IMR-90 (cell line): ENCODE measurements at regions not wholly inside any gene's neighbourhood (a gene's known extent, or its start where the extent isn't known, plus 50 kb on each side); places are given as distances from the start of the nearest gene placed in this dataset.

ENCODE experiments used
- ATAC-seq: fragments of 200-7000 bp; cut with Tn5 transposase; 2 replicates; pipeline ENCODE4 v1.9.1; 2020; ENCODE audit warnings: low read depth, mild to moderate bottlenecking, moderate library complexity
- BruUV-seq: library from RNA; stranded (reverse); fragments of 400-500 nt; replicated peaks from 2 replicates; lab custom pipeline; 2021; lab: Mats Ljungman, UMichigan
- CTCF ChIA-PET: fragments of 300-600 bp; formaldehyde crosslinking; extraction: SDS; loops from one replicate; lab custom pipeline; 2021; ENCODE audit warnings: antibody characterized with exemption; lab: Yijun Ruan, JAX
- POLR2A ChIA-PET: fragments of 300-600 bp; sonication (Branson Sonifier 250); formaldehyde crosslinking; loops from one replicate; lab custom pipeline; 2022; ENCODE audit warnings: antibody characterized with exemption; ENCODE audit not compliant: unreplicated experiment; lab: Charles Lee
- DNase-seq: peaks from one replicate; pipeline ENCODE4 v3.0.0; 2013
- H2AFZ ChIP-seq: replicated peaks from 2 replicates; pipeline ENCODE3; 2013; ENCODE audit warnings: low read length, mild to moderate bottlenecking; ENCODE audit not compliant: poor library complexity
- H2AK5ac ChIP-seq: 2 replicates; pipeline ENCODE4 v1.6.1; 2013; ENCODE audit warnings: low read depth, low read length, inconsistent platforms
- H2AK9ac ChIP-seq: replicated peaks from 2 replicates; pipeline ENCODE3; 2013; ENCODE audit warnings: mild to moderate bottlenecking, low read depth, low read length, moderate library complexity; ENCODE audit not compliant: poor library complexity
- H2BK120ac ChIP-seq: 2 replicates; pipeline ENCODE4 v1.6.1; 2013; ENCODE audit warnings: low read depth, low read length, inconsistent platforms
- H2BK15ac ChIP-seq: 3 replicates; pipeline ENCODE4 v1.6.1; 2013; ENCODE audit warnings: low read depth, low read length, inconsistent platforms
- H2BK20ac ChIP-seq: 2 replicates; pipeline ENCODE4 v1.6.1; 2013; ENCODE audit warnings: low read depth, mild to moderate bottlenecking, inconsistent platforms, low read length, moderate library complexity
- H2BK5ac ChIP-seq: 2 replicates; pipeline ENCODE4 v1.6.1; 2013; ENCODE audit warnings: mild to moderate bottlenecking, low read depth, low read length, inconsistent platforms; ENCODE audit not compliant: poor library complexity, severe bottlenecking
- H3K14ac ChIP-seq: replicated peaks from 2 replicates; pipeline ENCODE4 v1.6.1; 2013; ENCODE audit warnings: low read depth, low read length, inconsistent platforms
- H3K18ac ChIP-seq: 2 replicates; pipeline ENCODE4 v1.6.1; 2013; ENCODE audit warnings: low read depth, low read length, control low read depth
- H3K23ac ChIP-seq: 2 replicates; pipeline ENCODE4 v1.6.1; 2013; ENCODE audit warnings: low read depth, low read length, inconsistent platforms
- H3K27ac ChIP-seq: 2 replicates; pipeline ENCODE4 v1.5.1; 2013; ENCODE audit warnings: mild to moderate bottlenecking, control low read depth, low read length; ENCODE audit not compliant: insufficient read depth
- H3K27me3 ChIP-seq: 2 replicates; pipeline ENCODE4 v1.6.1; 2013; ENCODE audit warnings: low read length; ENCODE audit not compliant: control insufficient read depth, insufficient read depth
- H3K36me3 ChIP-seq: 2 replicates; pipeline ENCODE4 v1.6.1; 2013; ENCODE audit warnings: low read length, mixed read lengths; ENCODE audit not compliant: control insufficient read depth, insufficient read depth
- H3K4ac ChIP-seq: 2 replicates; pipeline ENCODE4 v1.6.1; 2013; ENCODE audit warnings: low read depth, low read length, inconsistent platforms
- H3K4me1 ChIP-seq: 2 replicates; pipeline ENCODE4 v1.6.1; 2013; ENCODE audit warnings: low read length, mixed read lengths; ENCODE audit not compliant: control insufficient read depth, insufficient read depth
- H3K4me2 ChIP-seq: 2 replicates; pipeline ENCODE4 v1.6.1; 2013; ENCODE audit warnings: low read depth, mild to moderate bottlenecking, control low read depth, low read length, moderate library complexity
- H3K4me3 ChIP-seq: 2 replicates; pipeline ENCODE4 v1.5.1; 2013; ENCODE audit warnings: low read depth, mild to moderate bottlenecking, control low read depth, low read length, moderate library complexity; ENCODE audit not compliant: insufficient read depth
- H3K56ac ChIP-seq: 2 replicates; pipeline ENCODE4 v1.6.1; 2013; ENCODE audit warnings: low read length, inconsistent platforms; ENCODE audit not compliant: insufficient read depth; ENCODE audit errors: extremely low read depth
- H3K79me1 ChIP-seq, 2 experiments: 2 replicates each; pipeline ENCODE4 v1.6.1; 2013; ENCODE audit warnings: low read length in 2 of 2, inconsistent platforms in 1 of 2, low read depth in 1 of 2
- H3K9ac ChIP-seq: 2 replicates; pipeline ENCODE4 v1.6.1; 2013; ENCODE audit warnings: low read depth, low read length, control low read depth
- H3K9me1 ChIP-seq: 2 replicates; pipeline ENCODE4 v1.6.1; 2013; ENCODE audit warnings: low read length, inconsistent platforms; ENCODE audit not compliant: insufficient read depth
- H3K9me3 ChIP-seq: 2 replicates; pipeline ENCODE4 v1.6.1; 2013; ENCODE audit warnings: low read length; ENCODE audit not compliant: control insufficient read depth, insufficient read depth
- H4K20me1 ChIP-seq: 2 replicates; pipeline ENCODE4 v1.6.1; 2013; ENCODE audit warnings: low read length, inconsistent platforms; ENCODE audit not compliant: insufficient read depth
- H4K5ac ChIP-seq: 2 replicates; pipeline ENCODE4 v1.6.1; 2013; ENCODE audit warnings: mild to moderate bottlenecking, low read depth, low read length, control low read depth
- H4K8ac ChIP-seq, 2 experiments: 2 replicates each; pipeline ENCODE4 v1.6.1; 2013; ENCODE audit warnings: low read depth in 2 of 2, low read length in 2 of 2, control low read depth in 1 of 2, inconsistent platforms in 1 of 2
- H4K91ac ChIP-seq: 2 replicates; pipeline ENCODE4 v1.6.1; 2013; ENCODE audit warnings: low read depth, low read length, inconsistent platforms; ENCODE audit not compliant: insufficient read depth
- CHD1 ChIP-seq: IDR thresholded peaks from 2 replicates; pipeline ENCODE4 v1.6.1; 2012; ENCODE audit warnings: low read depth, low read length, improper control_type of control experiment
- FOS ChIP-seq: fragments of 150-350 bp; IDR thresholded peaks from 2 replicates; pipeline ENCODE4 v1.6.1; 2016; ENCODE audit warnings: low read depth, low read length
- MAFK ChIP-seq: IDR thresholded peaks from 2 replicates; pipeline ENCODE4 v1.6.1; 2012; ENCODE audit warnings: low read depth, low read length, improper control_type of control experiment
- MAZ ChIP-seq: IDR thresholded peaks from 2 replicates; pipeline ENCODE4 v1.6.1; 2012; ENCODE audit warnings: low read depth, mild to moderate bottlenecking, low read length, improper control_type of control experiment, moderate library complexity, borderline replicate concordance
- NFE2L2 ChIP-seq: fragments of 150-350 bp; IDR thresholded peaks from 2 replicates; pipeline ENCODE4 v1.6.1; 2016; ENCODE audit warnings: low read depth, mild to moderate bottlenecking, low read length
- POLR2A ChIP-seq: IDR thresholded peaks from 2 replicates; pipeline ENCODE4 v1.6.1; 2012; ENCODE audit warnings: mild to moderate bottlenecking, low read depth, low read length
- SMC3 ChIP-seq: fragments of 150-350 bp; IDR thresholded peaks from 2 replicates; pipeline ENCODE4 v1.6.1; 2016; ENCODE audit warnings: low read depth, mild to moderate bottlenecking, antibody characterized with exemption, low read length, moderate library complexity
- USF2 ChIP-seq: fragments of 150-350 bp; IDR thresholded peaks from 2 replicates; pipeline ENCODE4 v1.6.1; 2017; ENCODE audit warnings: mild to moderate bottlenecking, antibody characterized with exemption, low read length, low read depth
- WGBS, 2 experiments: methylation state at CpG; one replicate each; pipeline versions ENCODE4 v1.1.5 to v1.1.7; 2013; ENCODE audit warnings: missing lambda C conversion rate in 2 of 2; ENCODE audit not compliant: insufficient read length in 1 of 2; ENCODE audit errors: extremely low coverage in 2 of 2; 5-methylcytosine and 5-hydroxymethylcytosine counted together
- dilution Hi-C: fragments of 300-500 bp; cut with HindIII; formaldehyde crosslinking; loops from one replicate; pipeline ENCODE4 v1.14.3; 2018; ENCODE audit warnings: low sequenced_read_pairs; ENCODE audit not compliant: unreplicated experiment
- in situ Hi-C: fragments of 300-500 bp; cut with MboI; formaldehyde crosslinking; loops from 3 replicates; pipeline ENCODE4 v1.14.3; 2019; ENCODE audit warnings: low sequenced_read_pairs, inconsistent platforms, mixed read lengths
- intact Hi-C: fragments of 100-400 bp; cut with micrococcal nuclease; formaldehyde crosslinking; loops from 2 replicates; pipeline ENCODE4 v1.10.0; 2022
- TF ChIP-seq, protein P1 (sequence below): fragments of 150-350 bp; IDR thresholded peaks from 2 replicates; pipeline ENCODE4 v1.6.1; 2016; ENCODE audit warnings: low read depth, mild to moderate bottlenecking, low read length, moderate library complexity, borderline replicate concordance

GRCh38 chr18:5618047-5618688 lies 74.4 kb upstream of the EPB41L3 start:
- dilution Hi-C loops, result no loop called here
- H3K9me1 ChIP-seq, result no peaks in the 10 kb centered on the region
- no peak overlapping the region for H3K27ac ChIP-seq
- TF ChIP-seq POLR2A, result no peak
- no peak for TF ChIP-seq FOS
- TF ChIP-seq MAZ, result no peak
- no peak for TF ChIP-seq MAFK
- no peak for TF ChIP-seq SMC3
- no peak for TF ChIP-seq CHD1
- TF ChIP-seq USF2, result no peak
- no peak for TF ChIP-seq NFE2L2
- TF ChIP-seq, protein P1, sequence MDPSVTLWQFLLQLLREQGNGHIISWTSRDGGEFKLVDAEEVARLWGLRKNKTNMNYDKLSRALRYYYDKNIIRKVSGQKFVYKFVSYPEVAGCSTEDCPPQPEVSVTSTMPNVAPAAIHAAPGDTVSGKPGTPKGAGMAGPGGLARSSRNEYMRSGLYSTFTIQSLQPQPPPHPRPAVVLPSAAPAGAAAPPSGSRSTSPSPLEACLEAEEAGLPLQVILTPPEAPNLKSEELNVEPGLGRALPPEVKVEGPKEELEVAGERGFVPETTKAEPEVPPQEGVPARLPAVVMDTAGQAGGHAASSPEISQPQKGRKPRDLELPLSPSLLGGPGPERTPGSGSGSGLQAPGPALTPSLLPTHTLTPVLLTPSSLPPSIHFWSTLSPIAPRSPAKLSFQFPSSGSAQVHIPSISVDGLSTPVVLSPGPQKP, result no peak
- no peak overlapping the region for H2BK5ac ChIP-seq
- no peak overlapping the region for H3K14ac ChIP-seq
- WGBS, 2 experiments, result 100% methylated on average over 1 of the region's 6 CpGs; no CpG with 5 or more reads in 1 of the 2 experiments
- intact Hi-C loops, result no loop called here
- ChIA-PET CTCF (no interaction called here), POLR2A (no interaction called here)
- H3K79me1 ChIP-seq, result no peaks in the 10 kb centered on the region
- H3K9ac ChIP-seq, result no peak overlapping the region
- H3K4me3 ChIP-seq, result no peak overlapping the region
- H2AK9ac ChIP-seq, result no peak overlapping the region
- no TSS peak for BruUV-seq
- no peak overlapping the region for H4K8ac ChIP-seq
- H4K20me1 ChIP-seq, result no peaks in the 10 kb centered on the region
- H4K91ac ChIP-seq, result no peak overlapping the region
- DNase-seq (no peak), ATAC-seq (no peak)
- no peak overlapping the region for H3K4ac ChIP-seq
- no peak overlapping the region for H3K4me2 ChIP-seq
- H3K4me1 ChIP-seq, result no peaks in the 10 kb centered on the region
- H3K27me3 ChIP-seq, result no peaks in the 10 kb centered on the region
- H3K9me3 ChIP-seq, result no peaks in the 10 kb centered on the region
- H2AK5ac ChIP-seq, result no peak overlapping the region
- H2AFZ ChIP-seq, result no peak overlapping the region
- no peak overlapping the region for H3K18ac ChIP-seq
- in situ Hi-C loops, result no loop called here
- no peak overlapping the region for H4K5ac ChIP-seq
- H3K36me3 ChIP-seq, result no peaks in the 10 kb centered on the region
- no peak overlapping the region for H3K56ac ChIP-seq
- H3K23ac ChIP-seq, result no peak overlapping the region
- H2BK15ac ChIP-seq, result no peak overlapping the region
- no peak overlapping the region for H2BK120ac ChIP-seq
- H2BK20ac ChIP-seq, result no peak overlapping the region
